Renal cortical epithelial cell (primary cell): ENCODE measurements at regions not wholly inside any gene's neighbourhood (a gene's known extent, or its start where the extent isn't known, plus 50 kb on each side); places are given as distances from the start of the nearest gene placed in this dataset.
"Not testable (repeated sequence)": the region's sequence is repeated elsewhere in the genome, so short reads cannot be mapped to it uniquely, and the experiment has no call there.

Source experiments
- DNase-seq: peaks from one replicate; pipeline ENCODE4 v3.0.0-alpha.2; 2011; ENCODE audit warnings: low read depth

DNA sequence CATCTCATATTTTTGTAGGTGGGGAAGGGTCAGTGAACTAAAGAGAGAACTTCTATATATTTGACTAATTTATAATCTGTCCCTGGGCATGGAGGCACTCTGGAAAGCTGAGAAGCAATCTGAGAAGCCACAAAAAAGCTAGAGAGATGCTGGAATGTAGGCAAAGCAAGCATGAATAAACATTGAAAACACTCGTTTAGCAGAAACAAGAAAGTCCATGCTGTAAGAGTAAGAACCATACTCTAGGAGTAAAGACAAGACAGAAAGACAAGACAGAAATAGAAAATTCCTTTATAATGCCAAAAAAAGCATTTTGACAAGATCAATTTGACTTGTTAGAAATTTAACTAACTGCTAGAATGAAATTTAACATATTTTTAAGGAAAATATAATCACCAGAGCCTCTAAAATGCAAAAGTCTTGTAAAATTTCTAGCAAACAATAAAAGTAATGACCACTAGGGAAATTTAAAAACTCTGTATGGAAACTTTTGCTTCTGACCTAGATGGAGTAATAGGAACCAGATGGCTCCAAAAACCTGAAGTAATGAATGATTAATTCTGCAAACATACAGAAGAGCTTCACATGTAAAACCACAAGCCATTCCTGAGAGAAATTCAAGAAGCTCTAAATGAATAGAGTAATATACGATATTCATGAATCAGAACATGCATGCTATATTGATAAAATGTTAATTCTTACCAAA is 625.7 kb upstream of the PTCHD4 start:
- DNase-seq, result no peak

DNA sequence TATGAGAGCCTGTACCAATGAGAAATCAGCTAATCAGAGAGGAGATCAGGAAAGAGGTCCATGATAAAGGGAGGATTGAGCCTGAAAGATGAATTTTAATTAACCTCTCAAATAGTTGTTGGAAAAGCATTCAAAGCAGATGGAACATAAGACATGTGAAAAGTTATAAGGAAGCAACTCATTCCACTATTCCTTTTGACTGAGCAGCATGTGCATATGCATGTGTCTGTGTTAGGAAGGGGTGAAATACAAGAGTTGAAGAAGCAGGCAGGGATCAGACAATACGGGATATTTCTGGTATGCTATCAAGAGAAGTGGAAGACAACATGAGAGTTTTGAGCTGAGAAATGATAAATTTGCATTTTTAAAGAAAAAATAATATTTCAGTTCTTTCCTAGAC is 624.8 kb upstream of the PTCHD4 start:
- no peak for DNase-seq

DNA sequence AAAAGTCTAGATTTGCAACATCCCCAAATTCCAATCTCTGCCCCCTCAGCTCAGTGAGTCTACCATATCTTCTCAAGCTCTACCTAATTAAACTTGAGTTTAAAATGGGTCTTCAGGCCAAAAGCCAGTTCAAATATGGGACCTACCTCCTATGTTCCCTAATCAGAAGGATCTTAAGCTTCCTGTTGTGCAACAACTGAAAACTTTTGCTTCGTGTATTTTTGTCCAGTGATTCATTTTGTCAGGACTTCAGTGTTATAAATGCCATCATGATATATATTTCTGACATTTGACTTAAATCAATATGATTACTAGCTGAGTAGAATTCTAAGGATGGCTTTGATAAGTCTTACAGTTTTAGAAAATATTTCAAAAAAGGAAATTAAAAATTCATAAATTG is 622.6 kb upstream of the PTCHD4 start:
- no peak for DNase-seq

DNA sequence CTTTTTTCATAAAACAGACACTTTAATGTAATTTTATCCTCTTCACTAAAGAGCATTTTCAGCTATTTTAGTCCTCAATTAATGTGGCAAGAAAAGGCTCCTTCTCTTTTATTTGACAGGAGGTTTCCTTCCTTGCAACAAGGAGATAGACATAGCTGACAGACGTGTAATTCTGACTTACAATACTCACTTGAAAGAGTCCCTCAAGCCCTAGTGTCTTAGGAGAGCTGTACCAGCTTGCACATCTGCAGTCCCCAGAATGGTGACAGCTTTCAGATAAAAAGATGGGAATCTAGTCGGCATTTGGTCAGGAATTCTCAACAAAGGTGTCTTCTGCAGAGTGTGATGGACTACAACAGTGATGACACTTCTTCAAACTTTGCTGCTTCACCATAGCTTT is 603.7 kb upstream of the PTCHD4 start:
- no peak for DNase-seq

DNA sequence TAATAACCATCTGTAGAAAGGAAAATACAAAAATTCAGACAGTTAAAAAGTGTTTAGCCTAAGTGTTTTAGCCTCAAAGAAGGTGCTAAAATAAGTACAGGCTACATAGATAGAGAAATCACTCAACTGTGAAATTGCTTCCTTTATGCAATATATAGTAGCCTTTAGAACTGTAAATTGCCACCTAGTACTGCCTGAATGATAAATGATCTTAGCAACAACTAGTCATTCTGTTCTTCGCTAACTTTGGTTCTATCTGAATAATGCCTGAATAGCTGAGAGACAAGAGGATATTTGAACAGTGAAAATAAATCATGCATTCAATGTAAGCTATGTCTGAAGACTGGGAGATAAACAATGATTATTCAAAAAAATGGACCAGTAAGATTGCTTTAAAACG is 603.3 kb upstream of the PTCHD4 start:
- DNase-seq, result no peak

DNA sequence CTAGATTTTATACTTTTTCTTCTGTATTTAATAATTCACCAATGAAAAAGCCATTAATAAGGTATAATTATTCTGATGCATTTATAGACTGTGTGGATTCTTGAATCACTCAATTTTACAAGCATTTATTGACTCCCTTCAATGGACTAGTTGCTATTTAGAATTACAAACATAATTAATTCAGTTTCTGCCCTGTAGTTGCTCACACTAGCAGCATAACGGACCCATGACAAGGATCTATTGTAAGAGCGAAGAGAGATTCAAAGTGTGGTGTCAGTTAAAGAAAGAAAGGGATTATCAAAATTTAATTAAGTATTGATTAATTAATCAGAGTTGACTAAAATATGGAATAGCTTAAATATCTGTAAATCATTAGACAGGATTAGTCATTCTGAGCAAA is 602.6 kb upstream of the PTCHD4 start:
- DNase-seq, result no peak

DNA sequence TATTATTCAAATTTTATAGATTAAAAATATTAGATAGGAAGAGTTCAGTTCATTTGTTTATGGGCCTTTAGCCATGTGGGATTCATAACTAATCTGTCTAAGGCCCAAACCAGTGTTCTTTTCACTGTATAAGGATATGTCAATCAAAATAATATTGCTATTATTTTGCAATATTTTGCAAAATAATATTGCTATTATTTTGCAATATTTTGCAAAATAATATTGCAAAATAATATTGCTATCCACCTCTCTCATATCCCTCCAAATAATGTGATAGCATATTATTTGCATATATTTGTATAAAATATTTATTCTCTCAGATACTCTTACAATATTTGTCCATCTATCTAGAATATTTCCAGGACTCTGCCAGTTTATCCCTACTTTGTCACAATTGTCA is 595.3 kb upstream of the PTCHD4 start:
- no peak for DNase-seq

DNA sequence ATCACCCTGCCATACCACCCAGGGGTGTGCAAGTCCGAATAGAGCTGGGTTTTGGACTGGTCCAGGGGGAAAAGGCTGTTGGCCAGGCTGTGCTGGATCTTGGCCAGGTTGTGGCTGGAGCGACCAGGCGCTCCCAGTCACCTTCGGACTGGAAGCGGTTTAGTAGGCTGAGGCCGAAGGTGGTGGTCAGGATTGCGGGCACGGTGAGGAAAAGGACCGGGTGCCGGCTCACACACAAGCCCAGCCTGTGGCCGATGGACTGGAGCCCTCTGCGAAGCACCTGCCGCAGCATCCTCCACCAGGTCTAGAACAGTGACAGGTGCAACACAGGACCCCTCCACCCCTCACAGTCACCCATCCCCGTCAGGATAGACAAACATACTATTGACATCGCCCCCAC is 590.6 kb upstream of the PTCHD4 start:
- no peak for DNase-seq

DNA sequence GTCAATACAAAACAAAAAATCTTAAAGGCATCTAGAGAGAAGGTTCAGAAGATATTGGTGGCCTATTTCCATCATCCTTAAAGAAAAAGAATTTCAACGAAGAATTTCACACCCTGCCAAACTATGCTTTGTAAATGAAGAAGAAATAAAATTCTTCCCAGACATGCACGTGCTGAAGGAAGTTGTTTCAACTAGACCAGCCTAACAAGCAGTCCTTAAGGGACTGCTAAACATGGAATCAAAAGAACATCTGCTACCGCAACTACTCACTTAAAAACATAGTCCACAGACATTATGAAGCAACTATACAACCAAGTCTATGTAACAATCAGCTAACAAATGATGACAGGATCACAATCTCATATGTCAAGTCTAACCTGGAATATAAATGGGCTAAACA is 584.9 kb upstream of the PTCHD4 start:
- DNase-seq, result no peak

DNA sequence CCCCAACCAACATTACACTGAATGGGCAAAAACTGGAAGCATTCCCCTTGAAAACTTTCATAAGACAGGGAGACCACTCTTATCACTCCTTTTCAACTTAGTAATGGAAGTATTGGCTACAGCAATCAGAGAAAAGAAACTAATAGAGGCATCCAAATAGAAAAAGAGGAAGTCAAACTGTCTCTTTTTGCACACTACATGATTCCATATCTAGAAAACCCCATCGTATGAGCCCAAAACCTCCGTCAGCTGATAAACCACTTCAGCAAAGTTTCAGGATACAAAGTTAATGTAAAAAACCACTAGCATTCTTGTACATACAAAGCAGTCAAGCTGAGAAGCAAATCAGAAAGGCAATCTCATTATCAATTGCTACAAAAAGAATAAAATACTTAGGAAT is 580.4 kb upstream of the PTCHD4 start:
- no peak for DNase-seq

DNA sequence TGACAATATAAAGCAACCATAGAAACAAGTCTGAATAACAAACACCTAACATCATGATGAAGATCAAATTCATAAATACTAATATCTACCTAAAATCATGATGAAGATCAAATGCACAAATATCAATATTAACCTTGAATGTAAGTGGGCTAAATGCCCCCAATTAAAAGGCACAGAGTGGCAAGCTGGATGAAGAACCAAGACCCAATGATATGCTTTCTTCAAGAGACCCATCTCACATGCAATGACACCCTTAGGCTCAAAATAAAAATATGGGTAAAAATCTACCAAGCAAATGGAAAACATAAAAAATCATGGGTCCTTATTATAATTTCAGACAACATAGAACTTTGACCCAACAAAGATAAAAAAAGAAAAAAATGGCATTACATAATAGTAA is 578.5 kb upstream of the PTCHD4 start:
- no peak for DNase-seq

DNA sequence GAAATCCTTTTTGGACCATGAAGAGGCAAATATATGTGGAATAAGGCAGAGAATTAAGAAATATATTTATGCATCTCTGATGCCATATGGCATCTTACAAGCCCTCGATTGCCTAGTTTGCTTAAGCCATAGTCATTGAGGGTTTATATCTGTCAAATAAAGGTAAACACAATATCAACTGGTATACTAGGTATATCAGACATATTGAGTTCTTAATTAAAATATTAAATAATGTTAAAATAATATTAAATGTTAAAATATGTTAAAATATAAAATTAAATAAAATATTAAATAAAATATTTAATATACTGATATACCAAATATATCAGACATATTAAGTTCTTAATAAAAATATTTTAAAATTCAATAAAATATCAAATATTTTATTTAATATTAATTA is 567.4 kb upstream of the PTCHD4 start:
- no peak for DNase-seq

DNA sequence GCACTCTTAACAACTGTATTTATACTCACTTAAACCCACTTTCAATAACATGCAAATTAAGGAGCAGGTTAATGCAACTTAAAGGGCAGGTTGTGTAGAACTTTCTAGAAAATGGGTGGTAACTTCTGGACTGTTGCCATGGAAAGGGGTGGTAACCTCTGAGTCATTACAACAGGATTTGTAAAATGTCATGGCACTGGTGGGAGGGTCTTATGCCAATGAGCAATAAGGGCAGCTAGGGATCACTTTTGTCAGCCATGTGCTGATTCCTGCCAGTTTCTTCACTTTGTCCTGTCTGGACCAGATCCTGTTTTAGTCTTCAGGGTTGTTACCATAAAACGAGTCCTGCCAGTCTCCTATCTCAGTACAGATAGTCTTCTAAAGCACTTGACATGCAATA is 560.5 kb upstream of the PTCHD4 start:
- peak; percentile 41 for DNase-seq

DNA sequence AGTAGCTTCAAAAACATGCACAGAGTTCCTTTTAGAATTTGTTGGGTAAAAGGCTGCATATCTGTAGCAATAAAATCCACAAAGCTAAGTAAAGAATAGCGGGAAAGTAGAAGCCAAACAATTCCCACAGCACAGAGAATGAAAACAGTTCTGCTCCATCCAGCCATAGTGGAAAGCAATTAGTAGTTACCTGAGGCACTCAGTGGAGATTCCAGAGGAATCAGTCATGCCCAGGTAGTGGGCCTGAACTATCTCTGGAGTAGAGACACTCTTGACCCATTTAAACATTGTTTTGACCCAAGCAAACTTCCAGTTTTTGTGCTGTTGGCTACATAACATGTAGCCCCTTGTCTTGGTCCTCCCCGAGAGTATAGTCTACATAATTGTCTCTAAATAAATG is 559.5 kb upstream of the PTCHD4 start:
- peak; percentile 49 for DNase-seq

DNA sequence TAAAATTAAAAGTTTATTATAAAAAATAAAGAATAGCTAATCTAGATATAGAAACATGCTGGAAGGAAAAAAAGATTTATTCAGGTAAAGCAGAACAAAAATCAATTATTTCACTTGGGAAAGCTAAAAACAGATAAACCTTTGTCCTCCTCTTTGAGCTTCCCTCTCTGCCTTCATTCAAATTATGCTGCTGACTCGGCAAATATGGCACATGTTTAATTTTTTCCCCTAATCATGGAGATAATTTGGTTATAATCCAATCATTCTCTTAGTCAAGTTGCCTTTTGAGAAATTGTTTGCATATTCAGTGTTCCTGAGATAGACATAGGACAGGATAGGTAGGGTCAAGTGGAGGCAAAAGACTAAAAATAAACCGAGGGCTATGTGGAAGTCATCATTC is 556.8 kb upstream of the PTCHD4 start:
- no peak for DNase-seq

DNA sequence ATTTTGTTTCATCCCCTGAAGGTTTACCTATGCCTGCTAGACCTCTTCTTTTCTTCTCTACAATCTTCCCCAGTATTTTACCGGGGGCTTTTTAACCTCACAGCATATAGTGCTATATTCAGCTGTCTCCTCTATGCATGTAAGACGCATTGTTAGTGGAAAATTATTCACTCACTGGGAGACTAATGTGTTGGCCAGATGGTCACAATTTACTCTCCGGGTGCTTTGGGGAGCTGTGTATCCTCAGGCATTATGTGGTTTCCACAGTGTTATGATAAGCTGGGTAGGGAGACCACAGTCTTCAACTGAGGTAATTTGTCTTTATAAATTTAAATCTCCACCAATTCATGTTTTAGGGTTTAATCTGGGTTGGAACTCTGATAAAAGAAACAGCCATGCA is 553.8 kb upstream of the PTCHD4 start:
- no peak for DNase-seq

DNA sequence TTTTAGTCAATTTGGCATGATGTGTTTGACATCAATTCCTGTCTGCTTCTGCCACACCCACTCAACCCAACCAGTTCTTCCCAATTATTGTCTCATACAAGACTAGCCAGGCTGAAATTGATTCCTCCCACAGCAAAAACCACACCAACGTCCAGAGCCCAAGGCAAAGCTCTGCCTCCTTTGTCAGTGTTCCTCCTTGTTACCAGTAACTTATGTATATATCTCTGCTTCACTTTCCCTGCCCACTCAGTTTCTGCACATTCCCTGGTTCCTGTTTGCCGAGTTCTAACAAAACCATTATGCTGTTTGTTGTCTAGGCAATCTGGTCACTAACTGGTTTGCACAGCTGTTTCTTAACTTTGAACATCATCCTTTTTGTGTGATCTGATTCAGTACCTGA is 547.9 kb upstream of the PTCHD4 start:
- DNase-seq, result no peak

DNA sequence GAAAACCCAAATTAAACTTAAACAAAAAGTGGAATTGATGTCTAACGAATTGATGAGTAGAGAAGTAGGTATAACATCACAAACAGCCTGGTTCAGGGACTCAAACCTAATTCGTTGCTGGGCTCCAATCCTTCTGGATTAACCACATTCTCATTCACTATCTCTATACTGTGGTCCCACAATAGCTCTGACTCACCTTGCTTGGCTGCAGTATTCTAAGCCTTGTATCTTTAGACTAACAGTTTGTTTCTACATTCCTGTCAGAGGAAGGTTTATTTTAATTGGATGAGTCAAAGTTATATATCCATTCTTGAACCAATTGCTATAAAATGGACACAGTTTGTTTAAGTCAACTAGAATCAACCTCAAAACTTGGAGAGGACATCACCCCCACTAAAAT is 530.5 kb upstream of the PTCHD4 start:
- DNase-seq, result peak; percentile 19

DNA sequence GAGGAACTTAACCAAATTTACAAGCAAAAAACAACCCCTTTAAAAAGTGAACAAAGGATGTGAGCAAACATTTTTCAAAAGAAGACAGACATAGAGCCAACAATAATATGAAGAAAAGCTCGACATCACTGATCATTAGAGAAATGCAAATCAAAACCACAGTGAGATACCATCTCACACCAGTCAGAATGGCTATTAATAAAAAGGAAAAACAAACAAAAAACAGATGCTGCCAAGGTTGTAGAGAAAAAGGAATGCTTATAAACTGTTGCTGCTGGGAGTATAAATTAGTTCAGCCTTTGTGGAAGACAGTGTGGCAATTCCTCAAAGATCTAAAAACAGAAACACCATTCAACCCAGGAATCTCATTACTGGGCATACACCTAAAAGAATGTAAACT is 527.8 kb upstream of the PTCHD4 start:
- DNase-seq, result not testable (repeated sequence)

DNA sequence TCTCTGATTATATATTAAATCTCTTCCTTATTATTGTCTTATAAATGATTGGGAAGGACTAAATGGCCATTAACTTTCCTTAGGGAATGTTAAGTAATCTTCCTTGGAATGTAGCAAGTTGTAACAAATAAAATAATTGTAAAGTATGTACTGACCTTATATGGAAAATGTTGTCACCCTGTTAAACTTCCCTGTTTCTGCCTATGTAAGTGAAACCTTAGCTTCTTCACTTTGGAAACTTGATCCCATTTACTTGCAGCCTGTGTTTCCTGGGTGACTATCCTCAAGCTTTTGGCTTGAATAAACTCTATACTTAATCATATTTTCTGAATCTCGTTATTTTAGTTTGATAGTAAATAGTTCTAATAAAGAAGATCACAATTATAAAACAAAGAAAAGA is 519.5 kb upstream of the PTCHD4 start:
- no peak for DNase-seq

DNA sequence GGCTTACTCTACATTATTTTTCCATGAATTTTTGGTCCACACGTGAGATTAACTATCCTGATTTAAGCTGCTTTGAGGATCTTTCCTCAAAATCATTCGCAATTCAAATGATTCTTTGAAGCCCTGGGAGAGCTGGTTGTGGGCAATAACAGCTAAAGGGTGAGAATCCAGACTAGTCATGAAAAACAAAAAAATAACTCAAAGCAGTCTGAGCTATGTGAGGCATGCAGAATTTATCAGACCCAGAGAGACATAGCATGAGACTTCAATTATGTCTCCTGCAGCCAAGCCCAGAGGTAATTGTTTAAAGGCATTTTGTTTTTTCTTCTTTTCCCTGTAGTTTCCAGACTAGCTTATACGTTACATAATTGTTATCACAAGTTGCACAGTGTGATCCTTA is 517.3 kb upstream of the PTCHD4 start:
- DNase-seq, result peak; percentile 21

DNA sequence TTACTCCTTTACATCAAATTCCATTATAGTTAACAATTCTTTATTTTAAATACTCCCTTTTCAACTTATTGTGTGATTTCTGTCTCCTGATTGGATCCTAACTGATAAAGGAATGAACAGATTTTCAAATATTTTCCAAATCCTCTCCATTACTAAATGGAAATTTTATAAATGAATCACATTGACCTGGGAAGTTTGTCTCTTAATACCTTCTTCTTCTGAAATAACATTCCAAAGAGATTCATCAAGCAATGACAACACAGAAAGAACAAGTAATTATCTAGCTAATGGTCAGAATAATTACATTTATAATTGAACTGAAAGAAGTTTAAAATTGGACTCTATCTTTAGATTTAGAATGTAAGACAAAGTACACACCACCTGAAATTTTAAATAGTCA is 515.4 kb upstream of the PTCHD4 start:
- no peak for DNase-seq

DNA sequence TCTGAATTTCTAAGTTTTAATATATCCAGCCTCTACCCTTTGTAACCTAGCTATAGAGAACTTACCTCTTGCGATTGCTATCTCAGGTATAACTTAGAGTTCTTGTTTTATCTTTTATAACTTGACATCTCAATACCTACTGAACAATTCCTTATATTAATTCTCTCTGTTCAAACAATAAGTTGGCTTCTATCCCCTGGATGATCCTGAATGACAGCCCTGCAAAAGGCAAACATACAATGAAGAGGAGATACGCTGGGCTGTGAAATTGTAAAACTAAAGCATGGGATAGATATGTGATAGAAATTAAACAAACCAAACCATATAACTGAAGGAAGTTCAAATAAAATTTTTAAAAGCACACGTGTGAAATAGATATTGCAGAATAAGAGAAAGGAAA is 513.6 kb upstream of the PTCHD4 start:
- no peak for DNase-seq

DNA sequence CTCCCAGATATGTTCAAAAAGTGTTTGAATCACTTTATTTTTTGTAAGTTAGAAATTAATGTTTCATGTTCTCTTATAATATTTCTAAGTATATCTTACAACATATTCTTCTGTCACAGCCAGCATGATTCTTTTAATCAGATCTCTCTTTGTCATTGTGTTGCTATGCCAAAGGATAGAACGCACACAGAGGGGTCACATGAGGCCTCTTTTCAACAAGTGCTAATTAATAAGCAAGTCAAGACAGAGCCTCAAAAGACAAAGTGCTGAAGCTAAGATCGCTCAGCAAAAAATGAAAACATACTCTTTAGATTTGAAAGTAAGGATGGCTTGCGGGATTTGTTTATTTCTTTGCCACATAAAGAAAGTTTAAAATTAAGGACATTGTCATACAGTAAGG is 508.8 kb upstream of the PTCHD4 start:
- DNase-seq, result no peak

DNA sequence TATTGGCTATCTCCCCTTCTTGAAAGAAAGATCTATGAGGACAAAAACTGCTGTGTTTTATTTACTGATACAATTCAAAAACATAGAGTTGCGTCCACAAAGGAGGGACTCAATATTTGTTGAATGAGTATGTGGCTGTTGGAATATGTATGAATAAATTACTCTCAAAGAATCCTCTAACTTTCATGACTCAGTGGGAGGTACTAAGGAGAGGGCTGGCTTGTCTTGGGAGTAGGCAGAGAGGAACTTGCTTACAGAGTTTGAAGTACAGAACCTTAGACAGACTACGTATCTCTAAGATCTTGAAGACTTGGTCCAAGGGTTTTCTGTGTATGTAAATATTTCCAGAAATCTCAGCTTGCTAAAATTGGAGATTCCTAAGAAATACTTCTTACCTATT is 504.0 kb upstream of the PTCHD4 start:
- peak; percentile 3 for DNase-seq
